Muscle layer of colon (tissue), 2 donors: ENCODE measurements at regions not wholly inside any gene's neighbourhood (a gene's known extent, or its start where the extent isn't known, plus 50 kb on each side); places are given as distances from the start of the nearest gene placed in this dataset.

Experiments
- H3K27ac ChIP-seq: one replicate; pipeline ENCODE4 v1.7.0; 2013; ENCODE audit warnings: low read depth, mild to moderate bottlenecking, low read length, moderate library complexity
- H3K27me3 ChIP-seq, 2 donors: one replicate each; pipeline ENCODE4 v1.7.0; 2013; ENCODE audit warnings: low read length in 2 of 2, mild to moderate bottlenecking in 2 of 2; ENCODE audit not compliant: insufficient read depth in 2 of 2, control insufficient read depth in 1 of 2
- H3K36me3 ChIP-seq: one replicate; pipeline ENCODE4 v1.7.0; 2013; ENCODE audit warnings: mild to moderate bottlenecking, low read length; ENCODE audit not compliant: insufficient read depth
- H3K4me1 ChIP-seq: one replicate; pipeline ENCODE4 v1.7.0; 2013; ENCODE audit warnings: mild to moderate bottlenecking, low read length; ENCODE audit not compliant: insufficient read depth
- H3K4me3 ChIP-seq, 2 donors: one replicate each; pipeline ENCODE4 v1.7.0; 2013; ENCODE audit warnings: low read length in 2 of 2, low read depth in 1 of 2, mild to moderate bottlenecking in 1 of 2, moderate library complexity in 1 of 2
- H3K9ac ChIP-seq: one replicate; pipeline ENCODE4 v1.7.0; 2013; ENCODE audit warnings: low read length
- H3K9me3 ChIP-seq: one replicate; pipeline ENCODE4 v1.7.0; 2013; ENCODE audit warnings: mild to moderate bottlenecking, low read length
- donor health status: abdominal sarcoma.
- donor health status: Adenocarcinoma of cecum.

DNA sequence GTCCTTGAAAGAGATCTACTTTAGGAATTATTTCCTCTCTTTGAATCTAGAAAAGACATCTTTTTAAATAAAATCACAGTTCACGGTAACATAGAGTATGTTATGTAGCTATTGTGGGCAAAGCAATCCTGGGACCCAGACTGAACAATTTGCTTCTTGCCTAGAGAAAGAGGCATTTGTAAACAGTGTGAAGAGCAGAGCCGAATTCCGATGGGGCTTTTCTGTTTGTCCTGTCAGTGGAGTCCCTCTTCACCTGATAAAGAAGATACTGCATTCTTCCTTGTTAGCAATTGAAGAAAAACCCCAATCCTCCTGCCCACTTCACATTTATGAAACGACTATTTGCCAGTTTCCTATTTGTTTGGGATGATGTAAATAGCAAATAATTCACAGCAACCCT, 462.9 kb downstream of the WDR72 start:
- H3K9me3 ChIP-seq, result no peaks in the 10 kb centered on the region
- H3K36me3 ChIP-seq, result no peaks in the 10 kb centered on the region
- H3K9ac ChIP-seq, result no peak overlapping the region
- H3K4me1 ChIP-seq, result no peaks in the 10 kb centered on the region
- no peak overlapping the region for H3K27ac ChIP-seq
- H3K27me3 ChIP-seq, result no peaks in the 10 kb centered on the region
- H3K4me3 ChIP-seq, result no peak overlapping the region

DNA sequence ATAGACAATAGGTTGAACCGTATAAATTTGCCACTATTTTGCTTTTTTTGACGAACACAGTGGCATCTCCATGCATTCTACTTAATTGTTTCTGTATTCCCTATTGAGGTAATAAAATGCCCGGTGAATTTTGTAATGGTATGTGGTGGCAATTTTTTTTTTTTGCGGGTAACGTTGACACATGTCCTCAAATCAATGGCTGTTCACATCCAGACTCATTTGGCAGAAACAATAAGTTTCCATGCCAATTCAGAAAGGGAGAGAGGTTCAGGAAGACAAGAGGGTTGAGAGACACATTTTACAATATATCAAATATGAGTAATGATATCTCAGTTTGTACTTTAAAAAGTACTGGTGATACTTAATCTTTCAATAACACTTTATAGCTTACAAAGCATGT, 463.9 kb downstream of the WDR72 start:
- H3K36me3 ChIP-seq, result no peaks in the 10 kb centered on the region

DNA sequence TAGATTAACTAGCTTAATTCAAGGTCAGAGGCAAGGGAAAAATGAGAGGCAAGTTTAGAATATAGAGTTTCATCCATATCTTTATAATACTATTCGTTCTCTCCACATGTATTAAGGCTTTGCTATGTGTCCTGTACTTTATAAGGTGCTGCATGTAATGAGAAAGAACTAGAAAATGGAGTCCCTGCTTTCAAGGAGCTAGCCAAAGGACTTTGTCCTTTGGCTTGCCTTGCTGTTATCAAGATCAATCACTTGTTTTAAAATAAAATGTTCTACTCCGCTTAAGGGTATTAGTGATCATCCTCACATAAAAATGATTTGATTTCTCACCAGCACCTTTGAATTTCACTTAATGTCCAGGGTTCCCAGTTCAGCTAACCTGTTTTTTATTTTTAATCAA, 470.9 kb downstream of the WDR72 start:
- H3K4me3 ChIP-seq, result no peak overlapping the region
- no peak overlapping the region for H3K27ac ChIP-seq
- H3K9me3 ChIP-seq, result no peaks in the 10 kb centered on the region
- H3K9ac ChIP-seq, result no peak overlapping the region
- no peaks in the 10 kb centered on the region for H3K36me3 ChIP-seq
- no peaks in the 10 kb centered on the region for H3K27me3 ChIP-seq
- H3K4me1 ChIP-seq, result no peaks in the 10 kb centered on the region

More for the DNA sequence above, 463.9 kb downstream of the WDR72 start:
- H3K27me3 ChIP-seq, result no peaks in the 10 kb centered on the region
- no peak overlapping the region for H3K4me3 ChIP-seq
- no peaks in the 10 kb centered on the region for H3K4me1 ChIP-seq
- no peaks in the 10 kb centered on the region for H3K9me3 ChIP-seq
- H3K27ac ChIP-seq, result no peak overlapping the region
- H3K9ac ChIP-seq, result no peak overlapping the region

DNA sequence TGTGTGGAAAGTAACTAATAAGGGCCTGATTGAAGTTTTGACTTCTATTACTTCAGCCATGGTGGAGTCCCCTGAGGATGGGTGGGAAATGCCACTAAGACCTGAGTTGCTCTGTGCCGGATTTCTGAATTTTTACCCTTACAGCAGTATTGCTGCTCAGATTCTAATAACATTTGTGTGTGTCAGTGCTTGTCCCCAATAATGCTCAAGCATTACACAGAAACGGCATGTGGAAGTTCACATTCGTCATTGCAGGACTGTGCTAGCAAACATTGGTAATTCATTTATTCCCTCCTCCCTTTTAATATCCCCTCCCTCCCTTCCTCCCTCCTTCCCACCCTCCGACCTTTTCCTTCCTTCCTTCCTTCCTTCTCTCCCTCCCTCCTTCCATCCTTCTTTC, 484.5 kb upstream of the ONECUT1 start:
- Histone ChIP-seq H3K4me1 (no peaks in the 10 kb centered on the region), H3K27me3 (no peaks in the 10 kb centered on the region), H3K9me3 (no peaks in the 10 kb centered on the region), H3K36me3 (no peaks in the 10 kb centered on the region), H3K27ac (no peak overlapping the region), H3K9ac (no peak overlapping the region), H3K4me3 (no peak overlapping the region)

DNA sequence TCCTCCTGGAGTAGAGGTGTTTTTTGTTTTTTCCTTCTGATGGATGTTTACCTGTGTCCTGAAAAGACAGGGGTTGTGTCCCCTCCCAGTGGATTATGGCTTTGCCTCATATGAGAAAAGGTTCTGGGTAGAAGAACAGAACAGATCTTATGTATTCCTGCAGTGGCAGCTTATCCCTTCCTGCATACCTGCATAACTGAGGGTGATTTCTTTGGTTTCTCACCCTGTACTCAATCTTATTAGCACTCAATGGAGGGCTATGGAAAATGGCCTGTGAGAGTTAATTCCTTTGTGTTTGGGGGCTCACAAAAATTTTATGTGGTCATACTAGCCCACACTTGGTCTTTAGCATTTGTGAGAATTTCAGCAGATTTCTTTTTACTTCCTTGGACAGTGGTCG, 482.0 kb upstream of the ONECUT1 start:
- no peaks in the 10 kb centered on the region for H3K27me3 ChIP-seq

DNA sequence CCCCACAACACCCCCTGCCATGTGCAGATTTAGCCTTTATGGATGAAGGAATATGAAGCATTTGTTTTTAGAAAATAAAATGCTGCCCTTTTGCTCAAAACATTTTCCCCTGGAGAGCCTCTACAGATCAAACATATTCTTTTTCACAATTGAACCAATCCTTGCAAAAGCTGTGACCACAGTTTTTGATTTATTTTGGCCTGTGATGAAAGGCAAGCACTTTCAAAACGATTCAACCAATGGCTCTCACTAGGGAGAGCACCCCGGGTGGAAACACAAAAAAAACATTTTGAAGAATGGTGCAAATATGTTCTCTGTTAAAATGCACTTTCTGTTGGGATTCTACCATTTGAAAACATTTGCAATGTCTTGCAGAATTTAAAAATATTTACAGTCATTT, 476.0 kb upstream of the ONECUT1 start:
- Histone ChIP-seq H3K9ac (no peak overlapping the region), H3K4me1 (no peaks in the 10 kb centered on the region), H3K4me3 (no peak overlapping the region), H3K36me3 (no peaks in the 10 kb centered on the region), H3K27ac (no peak overlapping the region), H3K9me3 (no peaks in the 10 kb centered on the region), H3K27me3 (no peaks in the 10 kb centered on the region)

More for the DNA sequence above, 482.0 kb upstream of the ONECUT1 start:
- Histone ChIP-seq H3K9me3 (no peaks in the 10 kb centered on the region), H3K36me3 (no peaks in the 10 kb centered on the region), H3K9ac (no peak overlapping the region), H3K4me3 (no peak overlapping the region), H3K4me1 (no peaks in the 10 kb centered on the region), H3K27ac (no peak overlapping the region)

DNA sequence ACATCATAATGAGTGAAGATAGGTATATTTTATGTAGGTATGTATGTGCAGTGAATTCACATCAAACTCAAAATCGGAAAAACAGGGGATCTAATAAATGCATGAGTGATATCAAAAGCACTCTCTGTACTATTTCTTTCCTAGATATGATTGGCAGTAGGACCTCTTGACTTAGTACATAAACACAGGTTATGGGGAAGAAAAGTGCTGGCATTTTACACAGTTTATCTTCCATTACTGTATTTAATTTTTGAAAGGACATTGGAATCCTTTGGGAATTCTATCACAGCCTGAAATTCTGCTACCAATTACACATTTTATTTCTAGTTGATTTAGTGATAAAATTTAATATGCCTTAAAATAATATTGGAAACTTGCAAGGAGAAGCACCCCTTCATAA, 470.5 kb upstream of the ONECUT1 start:
- H3K4me1 ChIP-seq, result no peaks in the 10 kb centered on the region
- no peaks in the 10 kb centered on the region for H3K9me3 ChIP-seq
- no peak overlapping the region for H3K27ac ChIP-seq
- H3K4me3 ChIP-seq, result no peak overlapping the region
- no peak overlapping the region for H3K9ac ChIP-seq
- H3K36me3 ChIP-seq, result no peaks in the 10 kb centered on the region
- H3K27me3 ChIP-seq, result no peaks in the 10 kb centered on the region

DNA sequence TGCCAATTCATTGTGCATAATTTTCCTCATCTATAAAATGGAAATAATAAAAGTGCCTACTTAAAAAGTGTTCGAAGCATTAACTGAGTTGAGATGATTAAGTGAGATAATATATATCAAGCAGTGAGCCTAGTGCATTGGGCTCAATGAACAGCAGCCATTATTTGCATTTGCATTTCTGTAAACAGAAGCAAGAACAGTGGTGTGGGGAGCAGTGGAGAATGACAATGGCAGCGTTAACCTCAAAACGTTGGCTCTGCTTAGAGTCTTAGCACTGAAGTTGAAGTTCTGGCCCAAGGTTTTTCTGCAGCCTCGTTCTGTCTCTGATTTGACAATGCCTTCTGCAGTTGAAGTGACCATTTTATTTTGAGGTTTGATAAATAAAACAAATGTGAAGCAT, 466.3 kb upstream of the ONECUT1 start:
- Histone ChIP-seq H3K4me1 (no peaks in the 10 kb centered on the region), H3K9ac (no peak overlapping the region), H3K27me3 (no peaks in the 10 kb centered on the region), H3K4me3 (no peak overlapping the region), H3K27ac (no peak overlapping the region), H3K9me3 (no peaks in the 10 kb centered on the region), H3K36me3 (no peaks in the 10 kb centered on the region)

DNA sequence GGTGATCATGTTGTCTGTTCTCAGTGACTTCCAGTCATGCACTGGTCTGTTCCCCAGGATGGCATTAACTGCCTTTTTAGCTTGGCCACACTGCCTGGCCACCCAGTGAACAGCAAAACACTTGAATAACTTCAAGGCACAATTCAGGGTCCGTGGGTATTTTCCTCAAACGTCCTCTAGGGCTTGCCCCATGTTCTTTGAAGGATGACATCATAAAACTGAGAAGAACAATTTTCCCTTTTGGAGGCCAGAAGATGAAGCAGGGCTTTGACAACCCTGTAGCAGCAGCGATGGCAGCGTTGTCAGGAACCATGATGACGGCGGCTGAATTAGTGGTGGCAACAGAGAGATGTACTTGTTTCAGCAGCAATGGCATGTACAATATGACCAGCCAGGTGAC, 465.9 kb upstream of the ONECUT1 start:
- H3K27ac ChIP-seq, result no peak overlapping the region
- no peaks in the 10 kb centered on the region for H3K9me3 ChIP-seq
- no peaks in the 10 kb centered on the region for H3K36me3 ChIP-seq
- no peak overlapping the region for H3K9ac ChIP-seq
- no peak overlapping the region for H3K4me3 ChIP-seq
- no peaks in the 10 kb centered on the region for H3K4me1 ChIP-seq
- H3K27me3 ChIP-seq, result no peaks in the 10 kb centered on the region

DNA sequence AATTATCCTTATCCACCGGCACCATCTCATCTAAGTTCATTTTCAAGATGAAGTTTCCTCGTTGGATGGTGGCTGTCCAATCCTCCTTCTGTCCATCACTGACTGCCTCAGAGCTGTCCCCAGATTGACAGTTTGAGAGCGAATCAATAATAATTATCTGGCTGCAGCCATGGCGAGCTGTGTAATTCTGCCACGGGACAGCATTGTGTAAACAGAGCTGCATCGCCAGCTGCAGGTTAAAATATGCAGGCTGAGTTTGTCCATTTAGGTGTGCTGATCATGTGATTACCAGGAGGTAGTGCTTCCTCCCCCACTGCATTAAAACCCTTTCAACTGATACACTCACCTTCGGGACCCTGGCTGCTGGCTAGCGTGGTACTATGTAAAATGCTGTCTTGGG, 461.9 kb upstream of the ONECUT1 start:
- Histone ChIP-seq H3K27me3 (no peaks in the 10 kb centered on the region), H3K27ac (no peak overlapping the region), H3K4me3 (no peak overlapping the region), H3K4me1 (no peaks in the 10 kb centered on the region), H3K9me3 (no peaks in the 10 kb centered on the region), H3K9ac (no peak overlapping the region), H3K36me3 (no peaks in the 10 kb centered on the region)

DNA sequence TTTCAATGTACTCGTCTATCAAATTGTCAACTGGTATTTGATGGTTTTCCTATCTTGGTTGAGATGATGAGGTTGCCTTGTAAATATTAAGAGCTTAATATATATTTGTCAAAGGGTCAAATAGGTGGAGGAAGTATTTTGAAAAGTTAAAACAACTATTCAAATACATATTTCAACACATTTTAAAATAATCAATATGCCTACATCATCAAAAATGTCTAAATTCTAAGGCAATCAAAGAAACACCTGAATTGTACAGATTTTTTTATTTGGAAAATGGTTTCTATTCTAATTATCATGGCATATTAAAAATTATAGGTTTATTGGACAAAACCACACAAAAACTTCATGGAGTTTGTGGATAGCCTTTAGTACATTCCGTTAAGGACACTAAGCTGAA, 461.4 kb upstream of the ONECUT1 start:
- Histone ChIP-seq H3K4me1 (no peaks in the 10 kb centered on the region), H3K4me3 (no peak overlapping the region), H3K9me3 (no peaks in the 10 kb centered on the region), H3K27ac (no peak overlapping the region), H3K9ac (no peak overlapping the region), H3K36me3 (no peaks in the 10 kb centered on the region), H3K27me3 (no peaks in the 10 kb centered on the region)

DNA sequence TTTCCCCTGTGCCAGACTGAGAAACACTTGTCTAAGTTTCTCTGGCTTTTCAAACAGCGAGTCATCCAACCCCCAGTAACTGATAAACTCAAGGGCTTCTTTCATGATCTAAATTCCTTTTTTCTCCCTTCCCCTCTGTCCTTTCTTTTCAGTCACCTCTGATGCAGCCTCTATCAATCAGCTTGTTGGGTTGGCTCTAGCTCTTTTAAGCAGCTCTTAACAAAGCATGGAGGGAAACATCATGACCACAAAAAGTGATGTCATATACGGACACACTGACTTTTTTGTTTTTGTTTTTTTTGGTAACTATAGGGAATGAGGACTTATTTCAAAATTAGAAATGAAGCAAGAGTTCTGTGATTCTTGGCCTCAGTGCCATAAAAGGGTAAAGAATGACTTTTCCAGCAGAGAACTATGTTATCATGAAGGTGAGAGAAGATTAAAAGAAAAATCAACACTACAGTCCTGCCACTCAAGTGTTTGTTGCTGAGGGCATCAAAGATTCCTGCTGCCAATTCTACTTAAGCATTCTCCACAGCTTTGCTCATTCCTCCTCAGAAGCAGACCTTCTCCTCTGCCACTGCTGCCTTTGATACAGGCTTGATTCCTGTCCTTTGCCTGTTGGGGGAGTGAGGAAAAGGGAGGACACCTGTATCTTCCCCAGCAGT, 457.0 kb upstream of the ONECUT1 start:
- Histone ChIP-seq H3K9ac (no peak overlapping the region), H3K36me3 (no peaks in the 10 kb centered on the region), H3K4me3 (no peak overlapping the region), H3K4me1 (no peaks in the 10 kb centered on the region), H3K27ac (no peak overlapping the region), H3K27me3 (no peaks in the 10 kb centered on the region), H3K9me3 (no peaks in the 10 kb centered on the region)
